Esophagus muscularis mucosa (tissue), 4 donors: ENCODE measurements at regions not wholly inside any gene's neighbourhood (a gene's known extent, or its start where the extent isn't known, plus 50 kb on each side); places are given as distances from the start of the nearest gene placed in this dataset.

ENCODE experiments used
- CTCF ChIP-seq, 3 experiments: fragments of 200-600 bp in 2 of 3; fragments of 450-650 bp in 1 of 3; sonication (generic) in 2 of 3; IDR thresholded peaks; one replicate each; pipeline ENCODE4 v1.5.1; 2017 to 2019; ENCODE audit warnings: antibody characterized with exemption in 3 of 3, mild to moderate bottlenecking in 2 of 3, moderate library complexity in 1 of 3
- EP300 ChIP-seq: sonication (generic); formaldehyde crosslinking; IDR thresholded peaks from one replicate; pipeline ENCODE4 v1.6.1; 2017; ENCODE audit warnings: antibody characterized with exemption
- POLR2A ChIP-seq: fragments of 450-650 bp; IDR thresholded peaks from one replicate; pipeline ENCODE4 v1.6.1; 2017; ENCODE audit warnings: antibody characterized with exemption, moderate library complexity, mild to moderate bottlenecking, low read depth
- POLR2AphosphoS5 ChIP-seq, 2 donors: sonication (generic); formaldehyde crosslinking; IDR thresholded peaks; one replicate each; pipeline ENCODE4 v1.6.1; 2017; ENCODE audit warnings: antibody characterized with exemption in 2 of 2

- TF ChIP-seq CTCF (IDR thresholded peaks at IDR 0.05) (no peak), EP300 (no peak), POLR2A (no peak), POLR2AphosphoS5 (IDR thresholded peaks at IDR 0.05) (no peak)
Observed at GRCh38 chr4:74522251-74522991, 77.5 kb downstream of the AREG start.
